Neural progenitor cell (in vitro differentiated cells): ENCODE measurements at regions not wholly inside any gene's neighbourhood (a gene's known extent, or its start where the extent isn't known, plus 50 kb on each side); places are given as distances from the start of the nearest gene placed in this dataset.
A peak's percentile ranks its signal among the peaks of the same experiment; 100 is the strongest.

Experiments used
- DNase-seq: peaks from one replicate; pipeline ENCODE4 v3.0.0-alpha.2; 2016; ENCODE audit warnings: low spot score
- H2AFZ ChIP-seq: fragments of 200-600 bp; sonication (generic); replicated peaks from 2 replicates; pipeline ENCODE4 v1.6.1; 2016; ENCODE audit warnings: antibody characterized with exemption
- H3F3A ChIP-seq: fragments of 200-600 bp; sonication (generic); 2 replicates; pipeline ENCODE4 v1.6.1; 2016; ENCODE audit warnings: antibody characterized with exemption, low read depth
- H3K27ac ChIP-seq: fragments of 200-600 bp; sonication (generic); 2 replicates; pipeline ENCODE4 v1.5.1; 2016; ENCODE audit warnings: mild to moderate bottlenecking
- H3K27me3 ChIP-seq: fragments of 200-600 bp; sonication (generic); 2 replicates; pipeline ENCODE4 v1.6.1; 2016; ENCODE audit warnings: mild to moderate bottlenecking, moderate library complexity
- H3K36me3 ChIP-seq: fragments of 200-600 bp; sonication (generic); 2 replicates; pipeline ENCODE4 v1.5.1; 2016
- H3K4me1 ChIP-seq: fragments of 200-600 bp; sonication (generic); 2 replicates; pipeline ENCODE4 v1.6.1; 2016; ENCODE audit warnings: mixed run types
- H3K4me2 ChIP-seq: fragments of 200-600 bp; sonication (generic); 2 replicates; pipeline ENCODE4 v1.6.1; 2016
- H3K4me3 ChIP-seq: fragments of 200-600 bp; sonication (generic); 2 replicates; pipeline ENCODE4 v1.5.1; 2016
- H3K79me2 ChIP-seq: fragments of 200-600 bp; sonication (generic); 2 replicates; pipeline ENCODE4 v1.6.1; 2016; ENCODE audit warnings: low read depth
- H3K9ac ChIP-seq: fragments of 200-600 bp; sonication (generic); 2 replicates; pipeline ENCODE4 v1.6.1; 2016
- H3K9me3 ChIP-seq: fragments of 200-600 bp; sonication (generic); 2 replicates; pipeline ENCODE4 v1.5.1; 2016; ENCODE audit warnings: low read depth
- H4K20me1 ChIP-seq: fragments of 200-600 bp; sonication (generic); 2 replicates; pipeline ENCODE4 v1.6.1; 2016; ENCODE audit warnings: low read depth
- H3K27ac Mint-ChIP-seq: 3 replicates; pipeline ENCODE4 v1.8.0; 2021; ENCODE audit warnings: mixed read lengths
- H3K27me3 Mint-ChIP-seq: 2 replicates; pipeline ENCODE4 v1.8.0; 2022; ENCODE audit warnings: low read depth, mild to moderate bottlenecking, inconsistent platforms, moderate library complexity, mixed read lengths; ENCODE audit not compliant: insufficient read depth
- H3K36me3 Mint-ChIP-seq: 3 replicates; pipeline ENCODE4 v1.8.0; 2021; ENCODE audit warnings: mixed read lengths
- H3K4me1 Mint-ChIP-seq: 3 replicates; pipeline ENCODE4 v1.8.0; 2021; ENCODE audit warnings: mixed read lengths
- H3K4me3 Mint-ChIP-seq: 3 replicates; pipeline ENCODE4 v1.8.0; 2021; ENCODE audit warnings: mild to moderate bottlenecking, moderate library complexity, mixed read lengths
- H3K9me3 Mint-ChIP-seq: 3 replicates; pipeline ENCODE4 v1.8.0; 2020; ENCODE audit warnings: mixed read lengths
- EZH2 ChIP-seq: fragments of 200-600 bp; sonication (generic); IDR thresholded peaks from 2 replicates; pipeline ENCODE4 v1.6.1; 2017; ENCODE audit warnings: antibody characterized with exemption, mild to moderate bottlenecking, moderate library complexity
- EZH2phosphoT487 ChIP-seq: fragments of 200-600 bp; sonication (generic); IDR thresholded peaks from 2 replicates; pipeline ENCODE4 v1.6.1; 2017; ENCODE audit warnings: antibody characterized with exemption
- TF ChIP-seq, protein P1 (sequence below): fragments of 200-600 bp; sonication (generic); IDR thresholded peaks from 2 replicates; pipeline ENCODE4 v1.5.1; 2017; ENCODE audit warnings: antibody characterized with exemption, mild to moderate bottlenecking

DNA sequence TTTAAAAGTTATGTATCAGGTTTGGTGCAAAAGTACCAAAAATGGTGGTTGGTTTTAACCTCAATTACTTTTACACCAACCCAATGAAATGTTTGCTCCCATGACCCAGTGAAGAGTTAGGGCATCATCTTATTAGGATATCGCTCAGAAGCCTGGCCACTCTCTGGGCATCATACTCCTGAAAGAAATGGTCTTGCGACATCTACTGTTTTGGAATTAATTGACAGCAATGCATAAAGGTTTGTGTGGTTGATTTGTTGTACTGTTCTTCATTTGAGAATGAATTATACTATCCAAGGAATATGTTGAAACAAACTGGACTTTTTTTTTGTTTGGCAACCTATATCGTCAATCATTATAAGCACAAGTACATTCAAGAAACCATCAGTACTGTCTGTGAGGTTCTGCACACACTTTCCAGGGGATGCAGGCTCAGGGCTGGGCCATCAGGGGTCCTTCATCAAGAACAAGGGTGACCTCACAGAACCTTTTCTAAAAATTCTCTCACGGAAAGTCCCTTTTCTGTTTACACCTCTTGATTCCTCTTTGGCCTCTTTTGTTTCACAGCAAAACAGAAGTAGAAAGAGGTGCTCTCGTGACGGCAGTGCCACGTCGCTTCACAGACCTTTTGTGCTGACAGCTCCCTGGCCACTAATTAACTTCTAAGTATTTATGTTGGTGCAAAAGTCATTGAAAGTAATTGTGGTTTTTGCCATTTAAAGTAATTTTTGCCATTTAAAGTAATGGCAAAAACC is 117.2 kb upstream of the KLF6 start:
- no peak overlapping the region for H3K4me2 ChIP-seq
- H3F3A ChIP-seq, result no peaks in the 10 kb centered on the region
- H3K27ac ChIP-seq, result no peak overlapping the region
- no peaks in the 10 kb centered on the region for H4K20me1 ChIP-seq
- Mint-ChIP-seq H3K4me3 (no peak overlapping the region), H3K27me3 (no peaks in the 10 kb centered on the region), H3K4me1 (peaks cover 3% of the 10 kb centered on the region), H3K9me3 (peaks cover 2% of the 10 kb centered on the region), H3K27ac (no peak overlapping the region), H3K36me3 (no peaks in the 10 kb centered on the region)
- no peaks in the 10 kb centered on the region for H3K79me2 ChIP-seq
- H3K9me3 ChIP-seq, result no peaks in the 10 kb centered on the region
- peak; percentile 5 for DNase-seq
- TF ChIP-seq EZH2phosphoT487 (no peak), EZH2 (no peak)
- TF ChIP-seq, protein P1, sequence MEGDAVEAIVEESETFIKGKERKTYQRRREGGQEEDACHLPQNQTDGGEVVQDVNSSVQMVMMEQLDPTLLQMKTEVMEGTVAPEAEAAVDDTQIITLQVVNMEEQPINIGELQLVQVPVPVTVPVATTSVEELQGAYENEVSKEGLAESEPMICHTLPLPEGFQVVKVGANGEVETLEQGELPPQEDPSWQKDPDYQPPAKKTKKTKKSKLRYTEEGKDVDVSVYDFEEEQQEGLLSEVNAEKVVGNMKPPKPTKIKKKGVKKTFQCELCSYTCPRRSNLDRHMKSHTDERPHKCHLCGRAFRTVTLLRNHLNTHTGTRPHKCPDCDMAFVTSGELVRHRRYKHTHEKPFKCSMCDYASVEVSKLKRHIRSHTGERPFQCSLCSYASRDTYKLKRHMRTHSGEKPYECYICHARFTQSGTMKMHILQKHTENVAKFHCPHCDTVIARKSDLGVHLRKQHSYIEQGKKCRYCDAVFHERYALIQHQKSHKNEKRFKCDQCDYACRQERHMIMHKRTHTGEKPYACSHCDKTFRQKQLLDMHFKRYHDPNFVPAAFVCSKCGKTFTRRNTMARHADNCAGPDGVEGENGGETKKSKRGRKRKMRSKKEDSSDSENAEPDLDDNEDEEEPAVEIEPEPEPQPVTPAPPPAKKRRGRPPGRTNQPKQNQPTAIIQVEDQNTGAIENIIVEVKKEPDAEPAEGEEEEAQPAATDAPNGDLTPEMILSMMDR, result no peak
- no peak overlapping the region for H2AFZ ChIP-seq
- no peaks in the 10 kb centered on the region for H3K27me3 ChIP-seq
- H3K36me3 ChIP-seq, result no peaks in the 10 kb centered on the region
- no peaks in the 10 kb centered on the region for H3K4me1 ChIP-seq
- H3K4me3 ChIP-seq, result no peak overlapping the region
- H3K9ac ChIP-seq, result no peak overlapping the region

DNA sequence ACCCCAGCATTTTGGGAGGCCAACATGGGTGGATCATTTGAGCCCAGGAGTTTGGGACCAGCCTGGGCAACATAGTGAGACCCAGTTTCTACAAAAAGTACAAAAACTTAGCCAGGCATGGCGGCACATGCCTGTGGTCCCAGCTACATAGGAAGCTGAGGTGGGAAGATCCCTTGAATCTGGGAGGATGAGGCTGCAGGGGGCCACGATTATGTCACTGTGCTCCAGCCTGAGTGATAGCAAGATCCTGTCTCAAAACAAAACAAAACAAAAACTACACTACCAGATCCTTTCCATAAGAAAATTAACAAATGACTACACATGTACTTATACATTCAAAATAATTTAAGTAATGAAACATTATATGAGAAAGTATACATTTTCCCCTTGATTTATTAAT is 116.4 kb upstream of the KLF6 start:
- no peaks in the 10 kb centered on the region for H3K36me3 ChIP-seq
- no peaks in the 10 kb centered on the region for H4K20me1 ChIP-seq
- no peak for TF ChIP-seq EZH2phosphoT487

DNA sequence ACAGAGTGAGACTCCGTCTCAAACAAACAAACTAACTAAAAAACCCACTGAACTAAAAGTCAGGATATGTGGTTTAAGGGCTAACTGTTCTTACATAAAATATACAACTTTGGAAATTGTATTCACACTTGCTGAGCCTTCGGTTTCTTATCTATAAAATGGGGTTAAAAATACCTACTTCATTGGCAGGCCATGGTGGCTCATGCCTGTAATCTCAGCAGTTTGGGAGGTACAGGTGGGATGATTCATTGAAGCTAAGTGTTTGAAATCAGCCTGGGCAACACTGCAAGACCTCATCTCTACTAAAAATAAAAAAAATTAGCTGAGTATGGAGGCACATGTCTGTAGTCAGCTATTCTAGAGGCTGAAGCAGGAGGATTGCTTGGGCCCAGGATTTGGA is 115.4 kb upstream of the KLF6 start:
- no peaks in the 10 kb centered on the region for H3F3A ChIP-seq
- H3K9me3 ChIP-seq, result no peaks in the 10 kb centered on the region
- H3K27me3 ChIP-seq, result no peaks in the 10 kb centered on the region
- Mint-ChIP-seq H3K27me3 (peaks cover 3% of the 10 kb centered on the region), H3K27ac (no peak overlapping the region), H3K36me3 (no peaks in the 10 kb centered on the region), H3K9me3 (no peaks in the 10 kb centered on the region), H3K4me1 (peaks cover under 1% of the 10 kb centered on the region), H3K4me3 (no peak overlapping the region)
- H3K4me3 ChIP-seq, result no peak overlapping the region
- no peak overlapping the region for H3K9ac ChIP-seq
- no peaks in the 10 kb centered on the region for H3K79me2 ChIP-seq
- TF ChIP-seq, protein P1, result no peak
- TF ChIP-seq EZH2 (no peak), EZH2phosphoT487 (no peak)
- no peak for DNase-seq
- H3K4me1 ChIP-seq, result no peaks in the 10 kb centered on the region
- no peak overlapping the region for H2AFZ ChIP-seq
- H3K36me3 ChIP-seq, result no peaks in the 10 kb centered on the region
- no peak overlapping the region for H3K27ac ChIP-seq
- no peaks in the 10 kb centered on the region for H4K20me1 ChIP-seq
- H3K4me2 ChIP-seq, result no peak overlapping the region

More for the DNA sequence above, 116.4 kb upstream of the KLF6 start:
- no peak for DNase-seq
- no peak overlapping the region for H3K27ac ChIP-seq
- H3K27me3 ChIP-seq, result no peaks in the 10 kb centered on the region
- Mint-ChIP-seq H3K9me3 (peaks cover 2% of the 10 kb centered on the region), H3K27ac (no peak overlapping the region), H3K36me3 (no peaks in the 10 kb centered on the region), H3K4me3 (no peak overlapping the region), H3K27me3 (peaks cover 3% of the 10 kb centered on the region), H3K4me1 (no peaks in the 10 kb centered on the region)
- H3K9ac ChIP-seq, result no peak overlapping the region
- no peaks in the 10 kb centered on the region for H3K79me2 ChIP-seq
- H3K4me3 ChIP-seq, result no peak overlapping the region
- no peak overlapping the region for H3K4me2 ChIP-seq
- no peaks in the 10 kb centered on the region for H3F3A ChIP-seq
- H2AFZ ChIP-seq, result no peak overlapping the region
- H3K9me3 ChIP-seq, result no peaks in the 10 kb centered on the region
- no peaks in the 10 kb centered on the region for H3K4me1 ChIP-seq

DNA sequence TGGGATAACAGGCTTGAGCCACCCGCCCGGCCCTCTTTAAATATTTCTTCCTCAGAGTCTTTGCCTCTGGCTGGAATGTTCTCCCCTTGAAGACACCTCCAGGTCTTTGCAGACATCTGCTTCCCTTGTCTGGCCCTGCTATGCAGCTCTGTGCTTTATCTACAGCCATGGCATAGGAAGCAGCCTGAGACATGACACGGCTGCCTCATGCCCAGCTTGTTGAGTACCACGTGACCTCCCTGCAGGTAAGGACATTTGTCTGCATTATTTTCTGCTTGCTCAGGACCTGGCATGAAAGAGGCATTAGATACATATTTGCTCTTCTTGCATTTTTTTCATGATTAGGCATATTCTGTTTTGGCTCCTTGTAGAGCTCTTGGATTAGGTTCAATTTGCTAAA is 113.8 kb upstream of the KLF6 start:
- H3K9me3 Mint-ChIP-seq, result no peaks in the 10 kb centered on the region
- peaks cover 6% of the 10 kb centered on the region for H3K27me3 Mint-ChIP-seq

More for the DNA sequence above, 113.8 kb upstream of the KLF6 start:
- Histone ChIP-seq H3K27ac (no peak overlapping the region), H3K9ac (no peak overlapping the region), H4K20me1 (no peaks in the 10 kb centered on the region), H3K4me3 (no peak overlapping the region), H3K36me3 (no peaks in the 10 kb centered on the region), H2AFZ (no peak overlapping the region), H3K27me3 (no peaks in the 10 kb centered on the region), H3K79me2 (no peaks in the 10 kb centered on the region), H3K9me3 (no peaks in the 10 kb centered on the region), H3K4me2 (no peak overlapping the region), H3F3A (no peaks in the 10 kb centered on the region), H3K4me1 (no peaks in the 10 kb centered on the region)
- Mint-ChIP-seq H3K27ac (no peak overlapping the region), H3K4me3 (no peak overlapping the region), H3K36me3 (no peaks in the 10 kb centered on the region), H3K4me1 (peaks cover 2% of the 10 kb centered on the region)
- TF ChIP-seq EZH2 (no peak), EZH2phosphoT487 (no peak)
- TF ChIP-seq, protein P1, result no peak
- DNase-seq, result no peak
